A549 (cell line): ENCODE measurements at regions not wholly inside any gene's neighbourhood (a gene's known extent, or its start where the extent isn't known, plus 50 kb on each side); places are given as distances from the start of the nearest gene placed in this dataset.

Experiments
- ATAC-seq, 2 experiments: fragments of 200-7000 bp in 1 of 2; fragments of >200 bp in 1 of 2; cut with Nextera tagmentation in 1 of 2; cut with Tn5 transposase in 1 of 2; 3 replicates each; pipeline versions ENCODE4 v1.8.0 to v1.9.1; 2018 to 2020; ENCODE audit warnings: mild to moderate bottlenecking in 1 of 2, moderate library complexity in 1 of 2
- CTCF ChIA-PET: fragments of 300-600 bp; sonication (Branson Sonifier 250); formaldehyde crosslinking; extraction: SDS; loops from one replicate; lab custom pipeline; 2021; ENCODE audit warnings: antibody characterized with exemption, inconsistent platforms; lab: Yijun Ruan, JAX
- POLR2A ChIA-PET: fragments of 350-600 bp; formaldehyde crosslinking; extraction: SDS; loops from one replicate; lab custom pipeline; 2021; ENCODE audit warnings: antibody characterized with exemption, inconsistent platforms; lab: Yijun Ruan, JAX
- DNase-seq, 2 experiments: peaks; one replicate each; pipeline versions ENCODE4 v3.0.0 to v3.0.0-alpha.2; 2011 to 2016; ENCODE audit warnings: low read depth in 1 of 2, low spot score in 1 of 2
- FAIRE-seq: peaks from 2 replicates; lab custom pipeline; 2011; peaks lifted over from hg19 to GRCh38; lab: Jason Lieb, UNC
- H3K27ac ChIP-seq, 2 experiments: fragments of >200 bp; sonication (Bioruptor Twin); formaldehyde crosslinking; 3 replicates each; pipeline ENCODE4 v1.5.1; 2016 to 2017
- H3K4me1 ChIP-seq: fragments of >200 bp; sonication (Bioruptor Twin); formaldehyde crosslinking; 3 replicates; pipeline ENCODE4 v1.6.1; 2016
- H3K4me2 ChIP-seq: fragments of >200 bp; sonication (Bioruptor Twin); formaldehyde crosslinking; 3 replicates; pipeline ENCODE4 v1.6.1; 2016
- H3K4me3 ChIP-seq: fragments of >200 bp; sonication (Bioruptor Twin); formaldehyde crosslinking; 3 replicates; pipeline ENCODE4 v1.5.1; 2016
- H3K9me3 ChIP-seq: fragments of >200 bp; sonication (Bioruptor Twin); formaldehyde crosslinking; 3 replicates; pipeline ENCODE4 v1.6.1; 2016
- CBX8 ChIP-seq: fragments of 200-600 bp; sonication (generic); IDR thresholded peaks from 2 replicates; pipeline ENCODE4 v1.6.1; 2016
- CEBPB ChIP-seq, 2 experiments: fragments of >200 bp in 1 of 2; sonication (Bioruptor Twin) in 1 of 2; formaldehyde crosslinking in 1 of 2; IDR thresholded peaks; 2 replicates each; pipeline ENCODE4 v1.6.1; 2012 to 2016
- CHD2 ChIP-seq: fragments of 150-350 bp; IDR thresholded peaks from 2 replicates; pipeline ENCODE4 v1.6.1; 2014; ENCODE audit warnings: low read length; ENCODE audit not compliant: partially characterized antibody
- CHD4 ChIP-seq: fragments of 200-600 bp; sonication (generic); IDR thresholded peaks from 2 replicates; pipeline ENCODE4 v1.6.1; 2016; ENCODE audit warnings: antibody characterized with exemption, mild to moderate bottlenecking, borderline replicate concordance
- E2F6 ChIP-seq: IDR thresholded peaks from 2 replicates; pipeline ENCODE4 v1.6.1; 2012; ENCODE audit warnings: low read depth, borderline replicate concordance
- EHF ChIP-seq: fragments of 250-450 bp; sonication (Bioruptor Pico); IDR thresholded peaks from 2 replicates; pipeline ENCODE4 v1.5.0; 2020; ENCODE audit warnings: mild to moderate bottlenecking
- EHMT2 ChIP-seq: fragments of 200-600 bp; sonication (generic); IDR thresholded peaks from 2 replicates; pipeline ENCODE4 v1.6.1; 2016; ENCODE audit warnings: antibody characterized with exemption, low read depth, mild to moderate bottlenecking, moderate library complexity
- FOSB ChIP-seq: fragments of 250-450 bp; sonication (Bioruptor Pico); IDR thresholded peaks from 2 replicates; pipeline ENCODE4 v1.5.0; 2020; ENCODE audit warnings: mild to moderate bottlenecking, moderate library complexity
- FOXS1 ChIP-seq: fragments of 250-450 bp; sonication (Bioruptor Pico); IDR thresholded peaks from 2 replicates; pipeline ENCODE4 v1.5.0; 2020; ENCODE audit warnings: mild to moderate bottlenecking, moderate library complexity
- HEYL ChIP-seq: fragments of 250-450 bp; sonication (Bioruptor Pico); IDR thresholded peaks from 2 replicates; pipeline ENCODE4 v1.8.0; 2021; ENCODE audit warnings: mild to moderate bottlenecking, moderate library complexity
- JUN ChIP-seq, 2 experiments: fragments of >200 bp; sonication (Bioruptor Twin); formaldehyde crosslinking; IDR thresholded peaks; 2 replicates in 1 of 2; 3 replicates in 1 of 2; pipeline ENCODE4 v1.6.1; 2016 to 2017
- JUNB ChIP-seq: fragments of >200 bp; sonication (Bioruptor Twin); formaldehyde crosslinking; IDR thresholded peaks from 2 replicates; pipeline ENCODE4 v1.6.1; 2016
- KDM1A ChIP-seq: fragments of 200-600 bp; sonication (generic); IDR thresholded peaks from 2 replicates; pipeline ENCODE4 v1.6.1; 2016; ENCODE audit warnings: low read depth, mild to moderate bottlenecking
- MAFK ChIP-seq: fragments of 450-650 bp; IDR thresholded peaks from 2 replicates; pipeline ENCODE4 v1.6.1; 2014; ENCODE audit not compliant: partially characterized antibody
- NR3C1 ChIP-seq: fragments of >200 bp; sonication (Bioruptor Twin); formaldehyde crosslinking; IDR thresholded peaks from 3 replicates; pipeline ENCODE4 v1.6.1; 2017
- PHF8 ChIP-seq: fragments of 200-600 bp; sonication (generic); IDR thresholded peaks from 2 replicates; pipeline ENCODE4 v1.6.1; 2016; ENCODE audit warnings: low read depth, mild to moderate bottlenecking, antibody characterized with exemption, moderate library complexity, borderline replicate concordance
- POLR2AphosphoS2 ChIP-seq: conservative IDR thresholded peaks from 2 replicates; pipeline ENCODE4 v1.6.1; 2012; ENCODE audit warnings: low read length, improper control_type of control experiment, inconsistent platforms
- RARB ChIP-seq: fragments of 250-450 bp; sonication (Bioruptor Pico); IDR thresholded peaks from 2 replicates; pipeline ENCODE4 v1.8.0; 2021; ENCODE audit warnings: mild to moderate bottlenecking, moderate library complexity
- RFX5 ChIP-seq: fragments of 450-650 bp; IDR thresholded peaks from 2 replicates; pipeline ENCODE4 v1.7.1; 2014; ENCODE audit warnings: antibody characterized with exemption, mild to moderate bottlenecking, moderate library complexity
- RNF2 ChIP-seq: fragments of 200-600 bp; sonication (generic); IDR thresholded peaks from 2 replicates; pipeline ENCODE4 v1.6.1; 2016; ENCODE audit warnings: low read depth, mild to moderate bottlenecking, antibody characterized with exemption, moderate library complexity, borderline replicate concordance
- SREBF2 ChIP-seq: fragments of 450-650 bp; IDR thresholded peaks from 2 replicates; pipeline ENCODE4 v1.6.1; 2014; ENCODE audit warnings: mild to moderate bottlenecking, moderate library complexity
- ZC3H11A ChIP-seq: fragments of 450-650 bp; IDR thresholded peaks from 2 replicates; pipeline ENCODE4 v1.6.1; 2014; ENCODE audit warnings: antibody characterized with exemption, mild to moderate bottlenecking
- ZFP36 ChIP-seq: fragments of 450-650 bp; IDR thresholded peaks from 2 replicates; pipeline ENCODE4 v1.6.1; 2014; ENCODE audit warnings: borderline replicate concordance; ENCODE audit not compliant: partially characterized antibody
- ZSCAN20 ChIP-seq: fragments of 250-450 bp; sonication (Bioruptor Pico); IDR thresholded peaks from 2 replicates; pipeline ENCODE4 v1.8.0; 2022; ENCODE audit warnings: mild to moderate bottlenecking, moderate library complexity
- WGBS: methylation state at CpG from one replicate; pipeline ENCODE4 v1.1.6; 2017; ENCODE audit errors: missing lambda C conversion rate; 5-methylcytosine and 5-hydroxymethylcytosine counted together
- TF ChIP-seq, protein P1 (sequence below): fragments of 200-600 bp; sonication (generic); IDR thresholded peaks from 2 replicates; pipeline ENCODE4 v1.6.1; 2016; ENCODE audit warnings: antibody characterized with exemption, mild to moderate bottlenecking, moderate library complexity
- TF ChIP-seq, protein P2 (sequence below): fragments of 450-650 bp; IDR thresholded peaks from 2 replicates; pipeline ENCODE4 v1.6.1; 2014; ENCODE audit warnings: antibody characterized with exemption
- TF ChIP-seq, protein P3 (sequence below): fragments of >200 bp; sonication (Bioruptor Twin); formaldehyde crosslinking; IDR thresholded peaks from 2 replicates; pipeline ENCODE4 v1.6.1; 2016
- TF ChIP-seq, protein P4 (sequence below): fragments of 250-450 bp; sonication (Bioruptor Pico); IDR thresholded peaks from 2 replicates; pipeline ENCODE4 v1.5.0; 2021; ENCODE audit warnings: mild to moderate bottlenecking, moderate library complexity, borderline replicate concordance
- TF ChIP-seq, protein P5 (sequence below): fragments of 150-350 bp; IDR thresholded peaks from 2 replicates; pipeline ENCODE4 v1.6.1; 2014; ENCODE audit warnings: low read depth, mild to moderate bottlenecking, low read length

DNA sequence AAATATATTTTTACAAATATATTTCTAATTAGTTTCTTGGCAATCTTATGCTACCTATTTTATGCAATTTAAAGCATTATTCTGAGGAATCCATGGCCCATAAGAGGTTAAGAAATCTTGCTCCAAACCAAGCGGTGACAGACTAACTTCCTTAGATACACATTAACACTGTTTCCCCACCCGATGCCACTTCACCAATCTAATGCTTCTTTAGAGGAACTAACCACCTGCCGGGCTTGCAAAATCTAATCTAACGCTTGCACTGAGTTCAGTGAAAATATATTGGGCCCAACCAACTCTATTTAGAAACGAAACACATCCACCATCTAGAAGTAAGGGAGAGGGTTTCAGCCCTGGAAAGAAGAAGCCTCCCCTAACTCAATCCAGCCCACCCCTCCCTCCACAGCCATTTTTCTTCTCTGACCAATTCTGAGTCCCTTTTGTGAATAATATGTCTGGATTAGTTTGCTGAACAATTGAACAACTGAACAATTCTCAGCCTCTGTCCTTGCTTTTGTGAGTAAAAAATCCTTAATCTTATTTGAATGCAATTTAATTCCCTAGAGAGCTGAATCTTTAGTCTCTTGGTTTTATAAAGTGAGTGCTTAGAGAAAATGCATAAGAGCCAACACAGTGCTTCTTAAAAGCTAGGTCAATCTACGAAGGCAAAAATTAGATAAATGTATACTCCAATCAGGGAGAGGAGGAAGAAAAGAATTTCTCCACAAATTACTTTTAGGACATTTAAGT is 150.4 kb upstream of the ADAMTS9 start:
- ATAC-seq (no peak), FAIRE-seq (no peak), DNase-seq (no peak)
- Histone ChIP-seq H3K4me1 (no peaks in the 10 kb centered on the region), H3K4me2 (no peak overlapping the region), H3K27ac (no peak overlapping the region), H3K9me3 (no peaks in the 10 kb centered on the region), H3K4me3 (no peak overlapping the region)
- CTCF ChIA-PET, result no interaction called here
- 22% methylated on average over 6 of the region's 6 CpGs for WGBS
- no peak for TF ChIP-seq JUNB
- TF ChIP-seq HEYL (CRISPR knock-in tag), result no peak
- no peak for TF ChIP-seq MAFK
- no peak for TF ChIP-seq FOXS1 (CRISPR knock-in tag)
- TF ChIP-seq EHF (CRISPR knock-in tag), result no peak
- no peak for TF ChIP-seq CHD4
- no peak for TF ChIP-seq ZFP36
- no peak for TF ChIP-seq CEBPB (IDR thresholded peaks at IDR 0.05)
- TF ChIP-seq ZC3H11A, result no peak
- no peak for TF ChIP-seq CBX8
- TF ChIP-seq POLR2AphosphoS2, result no peak
- TF ChIP-seq KDM1A, result no peak
- TF ChIP-seq EHMT2, result no peak
- TF ChIP-seq PHF8, result no peak
- TF ChIP-seq FOSB (CRISPR knock-in tag), result no peak
- TF ChIP-seq NR3C1, result no peak
- POLR2A ChIA-PET, result no interaction called here

- CTCF ChIA-PET, result interaction anchor here (0.5 kb wide), 1 partner anchor 353 kb away, joined by 3 read pairs; no protein-coding TSS in a partner anchor
- H3K4me1 ChIP-seq, result no peaks in the 10 kb centered on the region
- H3K9me3 ChIP-seq, result no peaks in the 10 kb centered on the region
- ATAC-seq, result no peak
- H3K4me3 ChIP-seq, result no peak overlapping the region
- POLR2A ChIA-PET, result no interaction called here
- H3K4me2 ChIP-seq, result no peak overlapping the region
- WGBS, result 34% methylated on average over 2 of the region's 2 CpGs
- FAIRE-seq, result no peak
- H3K27ac ChIP-seq, result no peak overlapping the region
- no peak for DNase-seq
- no peak for TF ChIP-seq E2F6
- no peak for TF ChIP-seq CHD2
- TF ChIP-seq ZSCAN20 (CRISPR knock-in tag), result no peak
- TF ChIP-seq, protein P1, sequence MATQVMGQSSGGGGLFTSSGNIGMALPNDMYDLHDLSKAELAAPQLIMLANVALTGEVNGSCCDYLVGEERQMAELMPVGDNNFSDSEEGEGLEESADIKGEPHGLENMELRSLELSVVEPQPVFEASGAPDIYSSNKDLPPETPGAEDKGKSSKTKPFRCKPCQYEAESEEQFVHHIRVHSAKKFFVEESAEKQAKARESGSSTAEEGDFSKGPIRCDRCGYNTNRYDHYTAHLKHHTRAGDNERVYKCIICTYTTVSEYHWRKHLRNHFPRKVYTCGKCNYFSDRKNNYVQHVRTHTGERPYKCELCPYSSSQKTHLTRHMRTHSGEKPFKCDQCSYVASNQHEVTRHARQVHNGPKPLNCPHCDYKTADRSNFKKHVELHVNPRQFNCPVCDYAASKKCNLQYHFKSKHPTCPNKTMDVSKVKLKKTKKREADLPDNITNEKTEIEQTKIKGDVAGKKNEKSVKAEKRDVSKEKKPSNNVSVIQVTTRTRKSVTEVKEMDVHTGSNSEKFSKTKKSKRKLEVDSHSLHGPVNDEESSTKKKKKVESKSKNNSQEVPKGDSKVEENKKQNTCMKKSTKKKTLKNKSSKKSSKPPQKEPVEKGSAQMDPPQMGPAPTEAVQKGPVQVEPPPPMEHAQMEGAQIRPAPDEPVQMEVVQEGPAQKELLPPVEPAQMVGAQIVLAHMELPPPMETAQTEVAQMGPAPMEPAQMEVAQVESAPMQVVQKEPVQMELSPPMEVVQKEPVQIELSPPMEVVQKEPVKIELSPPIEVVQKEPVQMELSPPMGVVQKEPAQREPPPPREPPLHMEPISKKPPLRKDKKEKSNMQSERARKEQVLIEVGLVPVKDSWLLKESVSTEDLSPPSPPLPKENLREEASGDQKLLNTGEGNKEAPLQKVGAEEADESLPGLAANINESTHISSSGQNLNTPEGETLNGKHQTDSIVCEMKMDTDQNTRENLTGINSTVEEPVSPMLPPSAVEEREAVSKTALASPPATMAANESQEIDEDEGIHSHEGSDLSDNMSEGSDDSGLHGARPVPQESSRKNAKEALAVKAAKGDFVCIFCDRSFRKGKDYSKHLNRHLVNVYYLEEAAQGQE, result no peak
- no peak for TF ChIP-seq JUN (IDR thresholded peaks at IDR 0.05)
- TF ChIP-seq RFX5, result no peak
- no peak for TF ChIP-seq NR3C1
- TF ChIP-seq MAFK, result no peak
- no peak for TF ChIP-seq SREBF2
- TF ChIP-seq FOSB (CRISPR knock-in tag), result no peak
- TF ChIP-seq, protein P2, sequence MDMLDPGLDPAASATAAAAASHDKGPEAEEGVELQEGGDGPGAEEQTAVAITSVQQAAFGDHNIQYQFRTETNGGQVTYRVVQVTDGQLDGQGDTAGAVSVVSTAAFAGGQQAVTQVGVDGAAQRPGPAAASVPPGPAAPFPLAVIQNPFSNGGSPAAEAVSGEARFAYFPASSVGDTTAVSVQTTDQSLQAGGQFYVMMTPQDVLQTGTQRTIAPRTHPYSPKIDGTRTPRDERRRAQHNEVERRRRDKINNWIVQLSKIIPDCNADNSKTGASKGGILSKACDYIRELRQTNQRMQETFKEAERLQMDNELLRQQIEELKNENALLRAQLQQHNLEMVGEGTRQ, result no peak
- TF ChIP-seq, protein P3, sequence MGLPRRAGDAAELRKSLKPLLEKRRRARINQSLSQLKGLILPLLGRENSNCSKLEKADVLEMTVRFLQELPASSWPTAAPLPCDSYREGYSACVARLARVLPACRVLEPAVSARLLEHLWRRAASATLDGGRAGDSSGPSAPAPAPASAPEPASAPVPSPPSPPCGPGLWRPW, result no peak
- no peak for TF ChIP-seq ZC3H11A
- no peak for TF ChIP-seq RNF2
- no peak for TF ChIP-seq RARB (CRISPR knock-in tag)
- TF ChIP-seq, protein P4, sequence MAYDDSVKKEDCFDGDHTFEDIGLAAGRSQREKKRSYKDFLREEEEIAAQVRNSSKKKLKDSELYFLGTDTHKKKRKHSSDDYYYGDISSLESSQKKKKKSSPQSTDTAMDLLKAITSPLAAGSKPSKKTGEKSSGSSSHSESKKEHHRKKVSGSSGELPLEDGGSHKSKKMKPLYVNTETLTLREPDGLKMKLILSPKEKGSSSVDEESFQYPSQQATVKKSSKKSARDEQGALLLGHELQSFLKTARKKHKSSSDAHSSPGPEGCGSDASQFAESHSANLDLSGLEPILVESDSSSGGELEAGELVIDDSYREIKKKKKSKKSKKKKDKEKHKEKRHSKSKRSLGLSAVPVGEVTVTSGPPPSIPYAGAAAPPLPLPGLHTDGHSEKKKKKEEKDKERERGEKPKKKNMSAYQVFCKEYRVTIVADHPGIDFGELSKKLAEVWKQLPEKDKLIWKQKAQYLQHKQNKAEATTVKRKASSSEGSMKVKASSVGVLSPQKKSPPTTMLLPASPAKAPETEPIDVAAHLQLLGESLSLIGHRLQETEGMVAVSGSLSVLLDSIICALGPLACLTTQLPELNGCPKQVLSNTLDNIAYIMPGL (CRISPR knock-in tag), result no peak
- TF ChIP-seq, protein P5, sequence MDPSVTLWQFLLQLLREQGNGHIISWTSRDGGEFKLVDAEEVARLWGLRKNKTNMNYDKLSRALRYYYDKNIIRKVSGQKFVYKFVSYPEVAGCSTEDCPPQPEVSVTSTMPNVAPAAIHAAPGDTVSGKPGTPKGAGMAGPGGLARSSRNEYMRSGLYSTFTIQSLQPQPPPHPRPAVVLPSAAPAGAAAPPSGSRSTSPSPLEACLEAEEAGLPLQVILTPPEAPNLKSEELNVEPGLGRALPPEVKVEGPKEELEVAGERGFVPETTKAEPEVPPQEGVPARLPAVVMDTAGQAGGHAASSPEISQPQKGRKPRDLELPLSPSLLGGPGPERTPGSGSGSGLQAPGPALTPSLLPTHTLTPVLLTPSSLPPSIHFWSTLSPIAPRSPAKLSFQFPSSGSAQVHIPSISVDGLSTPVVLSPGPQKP, result no peak
Measured at GRCh38 chr3:64837126-64837738, 149.4 kb upstream of the ADAMTS9 start.
